DND-41 (cell line): ENCODE measurements at regions not wholly inside any gene's neighbourhood (a gene's known extent, or its start where the extent isn't known, plus 50 kb on each side); places are given as distances from the start of the nearest gene placed in this dataset.

Experiments
- ATAC-seq: fragments of 200-7000 bp; cut with Tn5 transposase; 3 replicates; pipeline ENCODE4 v1.9.1; 2021; ENCODE audit warnings: low read depth; ENCODE audit not compliant: insufficient read depth
- DNase-seq: peaks from one replicate; pipeline ENCODE4 v3.0.0-alpha.2; 2020
- H2AFZ ChIP-seq: 2 replicates; pipeline ENCODE4 v1.6.0; 2012; ENCODE audit warnings: low read depth, low read length
- H3K27ac ChIP-seq: 2 replicates; pipeline ENCODE4 v1.5.1; 2012; ENCODE audit warnings: low read length, inconsistent platforms
- H3K27me3 ChIP-seq: fragments of 200-600 bp; sonication (generic); 2 replicates; pipeline ENCODE4 v1.6.0; 2012; ENCODE audit warnings: low read length, mild to moderate bottlenecking, inconsistent platforms; ENCODE audit not compliant: insufficient read depth, poor library complexity
- H3K36me3 ChIP-seq: 2 replicates; pipeline ENCODE4 v1.5.1; 2012; ENCODE audit warnings: low read length, inconsistent platforms; ENCODE audit not compliant: insufficient read depth
- H3K4me1 ChIP-seq: 2 replicates; pipeline ENCODE4 v1.5.1; 2012; ENCODE audit warnings: mild to moderate bottlenecking, low read length; ENCODE audit not compliant: insufficient read depth
- H3K4me2 ChIP-seq: 2 replicates; pipeline ENCODE4 v1.6.0; 2012; ENCODE audit warnings: mild to moderate bottlenecking, moderate library complexity, low read length, inconsistent platforms; ENCODE audit not compliant: insufficient read depth
- H3K4me3 ChIP-seq, 2 experiments: fragments of 200-600 bp in 1 of 2; shearing (Covaris generic) in 1 of 2; 2 replicates each; pipeline ENCODE4 v1.5.1; 2012 to 2016; ENCODE audit warnings: inconsistent platforms in 2 of 2, low read length in 2 of 2, mild to moderate bottlenecking in 2 of 2, low read depth in 1 of 2, moderate library complexity in 1 of 2
- H3K79me2 ChIP-seq: 2 replicates; pipeline ENCODE4 v1.6.0; 2012; ENCODE audit warnings: low read length, inconsistent platforms; ENCODE audit not compliant: insufficient read depth
- H3K9ac ChIP-seq: 2 replicates; pipeline ENCODE4 v1.6.0; 2012; ENCODE audit warnings: low read depth, mild to moderate bottlenecking, inconsistent platforms, low read length, moderate library complexity
- H3K9me3 ChIP-seq: 2 replicates; pipeline ENCODE4 v1.5.1; 2012; ENCODE audit warnings: low read length, moderate library complexity, mild to moderate bottlenecking, inconsistent platforms; ENCODE audit not compliant: insufficient read depth, severe bottlenecking
- H4K20me1 ChIP-seq: 2 replicates; pipeline ENCODE4 v1.6.0; 2012; ENCODE audit warnings: low read length; ENCODE audit not compliant: insufficient read depth
- EZH2 ChIP-seq: IDR thresholded peaks from 3 replicates; pipeline ENCODE4 v1.6.1; 2012; ENCODE audit warnings: borderline replicate concordance, low read depth, mild to moderate bottlenecking, moderate library complexity, low read length, inconsistent platforms; ENCODE audit not compliant: severe bottlenecking
- TF ChIP-seq, protein P1 (sequence below): IDR thresholded peaks from 2 replicates; pipeline ENCODE4 v1.5.1; 2012; ENCODE audit warnings: borderline replicate concordance, low read length, moderate library complexity, mild to moderate bottlenecking; ENCODE audit not compliant: poor library complexity, severe bottlenecking; ENCODE audit errors: extremely low read depth

DNA sequence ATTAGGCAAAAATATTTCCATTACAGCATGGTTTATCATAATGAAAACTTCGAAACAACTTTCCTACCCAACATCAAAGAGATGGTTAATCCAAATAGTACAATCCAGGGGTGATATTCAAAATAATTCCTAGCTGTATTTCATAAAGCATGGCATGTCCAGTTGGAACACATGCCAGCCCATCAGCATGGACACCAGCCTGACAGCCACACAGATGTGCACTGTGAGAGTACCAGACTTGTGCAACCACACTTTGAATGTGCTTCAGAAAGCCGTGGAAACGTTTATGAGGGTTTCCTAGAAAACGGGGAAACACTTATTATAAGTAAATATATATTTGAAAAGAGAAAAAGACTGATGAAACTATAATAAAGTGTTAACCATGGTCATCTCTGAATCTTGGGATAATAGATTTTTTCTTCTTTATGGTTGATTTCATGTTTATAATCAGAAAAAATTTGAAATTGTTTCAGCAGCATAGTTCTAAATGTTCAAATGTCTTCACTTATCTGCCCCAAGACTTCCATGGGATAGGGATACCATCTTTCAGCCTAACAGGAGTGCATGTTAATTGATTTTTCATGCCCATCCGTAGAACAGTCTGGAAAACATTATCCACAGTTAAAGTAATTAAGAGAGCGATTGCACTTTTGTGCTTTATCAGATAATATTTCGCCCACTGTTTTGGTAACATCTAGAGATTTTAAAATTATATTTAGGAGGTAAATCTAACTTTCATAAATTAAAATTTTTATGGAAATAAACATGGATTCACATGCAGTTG is 242.6 kb upstream of the IRS2 start:
- Histone ChIP-seq H3K9me3 (no peaks in the 10 kb centered on the region), H4K20me1 (no peaks in the 10 kb centered on the region)
- TF ChIP-seq, protein P1, sequence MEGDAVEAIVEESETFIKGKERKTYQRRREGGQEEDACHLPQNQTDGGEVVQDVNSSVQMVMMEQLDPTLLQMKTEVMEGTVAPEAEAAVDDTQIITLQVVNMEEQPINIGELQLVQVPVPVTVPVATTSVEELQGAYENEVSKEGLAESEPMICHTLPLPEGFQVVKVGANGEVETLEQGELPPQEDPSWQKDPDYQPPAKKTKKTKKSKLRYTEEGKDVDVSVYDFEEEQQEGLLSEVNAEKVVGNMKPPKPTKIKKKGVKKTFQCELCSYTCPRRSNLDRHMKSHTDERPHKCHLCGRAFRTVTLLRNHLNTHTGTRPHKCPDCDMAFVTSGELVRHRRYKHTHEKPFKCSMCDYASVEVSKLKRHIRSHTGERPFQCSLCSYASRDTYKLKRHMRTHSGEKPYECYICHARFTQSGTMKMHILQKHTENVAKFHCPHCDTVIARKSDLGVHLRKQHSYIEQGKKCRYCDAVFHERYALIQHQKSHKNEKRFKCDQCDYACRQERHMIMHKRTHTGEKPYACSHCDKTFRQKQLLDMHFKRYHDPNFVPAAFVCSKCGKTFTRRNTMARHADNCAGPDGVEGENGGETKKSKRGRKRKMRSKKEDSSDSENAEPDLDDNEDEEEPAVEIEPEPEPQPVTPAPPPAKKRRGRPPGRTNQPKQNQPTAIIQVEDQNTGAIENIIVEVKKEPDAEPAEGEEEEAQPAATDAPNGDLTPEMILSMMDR: no peak
- no peak for TF ChIP-seq EZH2

DNA sequence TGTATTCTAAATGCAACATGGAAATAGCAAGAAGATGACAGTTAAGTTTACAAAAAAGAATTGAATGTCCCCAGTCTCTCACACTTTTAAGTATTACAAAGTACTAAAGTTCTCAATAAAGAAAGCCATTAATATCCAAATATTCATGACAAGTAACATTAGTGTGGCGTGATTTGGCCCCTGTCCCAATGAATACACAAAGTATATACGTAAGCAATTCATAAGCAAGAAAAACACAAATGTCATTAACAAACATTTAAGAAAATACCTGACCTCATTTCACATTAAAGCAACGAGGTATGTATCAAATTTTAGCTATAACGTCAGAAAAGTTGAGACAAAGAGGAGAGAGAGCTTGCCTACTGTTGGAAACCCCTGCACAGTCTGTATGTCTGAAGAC is 241.9 kb upstream of the IRS2 start:
- Histone ChIP-seq H3K9ac (no peak overlapping the region), H3K4me2 (no peak overlapping the region), H3K79me2 (no peaks in the 10 kb centered on the region), H2AFZ (no peak overlapping the region), H3K4me3 (no peak overlapping the region), H3K36me3 (no peaks in the 10 kb centered on the region), H4K20me1 (no peaks in the 10 kb centered on the region), H3K4me1 (no peaks in the 10 kb centered on the region), H3K27me3 (no peaks in the 10 kb centered on the region), H3K27ac (no peak overlapping the region), H3K9me3 (no peaks in the 10 kb centered on the region)
- DNase-seq (no peak), ATAC-seq (no peak)
- TF ChIP-seq, protein P1: no peak
- no peak for TF ChIP-seq EZH2

More for the DNA sequence above, 242.6 kb upstream of the IRS2 start:
- Histone ChIP-seq H3K36me3 (no peaks in the 10 kb centered on the region), H3K9ac (no peak overlapping the region), H3K27me3 (no peaks in the 10 kb centered on the region), H2AFZ (no peak overlapping the region), H3K4me1 (no peaks in the 10 kb centered on the region), H3K79me2 (no peaks in the 10 kb centered on the region), H3K4me2 (no peak overlapping the region), H3K4me3 (no peak overlapping the region), H3K27ac (no peak overlapping the region)
- no peak for DNase-seq
- ATAC-seq: no peak

GRCh38 chr13:110027470-110028240 is 241.3 kb upstream of the IRS2 start:
- TF ChIP-seq, protein P1: no peak
- no peak for TF ChIP-seq EZH2
- DNase-seq (no peak), ATAC-seq (no peak)
- Histone ChIP-seq H3K79me2 (no peaks in the 10 kb centered on the region), H3K27ac (no peak overlapping the region), H3K4me2 (no peak overlapping the region), H3K27me3 (no peaks in the 10 kb centered on the region), H4K20me1 (no peaks in the 10 kb centered on the region), H3K9me3 (no peaks in the 10 kb centered on the region), H3K9ac (no peak overlapping the region), H3K4me3 (no peak overlapping the region), H3K36me3 (no peaks in the 10 kb centered on the region), H2AFZ (no peak overlapping the region), H3K4me1 (no peaks in the 10 kb centered on the region)
